Activated CD8-positive, alpha-beta memory T cell treated with anti-CD3 and anti-CD28 coated beads, Interleukin-2, amount 50 U/mL, for 24 hours (primary cell): ENCODE measurements at regions not wholly inside any gene's neighbourhood (a gene's known extent, or its start where the extent isn't known, plus 50 kb on each side); places are given as distances from the start of the nearest gene placed in this dataset.
"Not testable (repeated sequence)": the region's sequence is repeated elsewhere in the genome, so short reads cannot be mapped to it uniquely, and the experiment has no call there.

Experiments
- DNase-seq: peaks from one replicate; pipeline ENCODE4 v3.0.0-alpha.2; 2020; ENCODE audit errors: extremely low read depth

GRCh38 chr2:395886-396285 lies 108.0 kb upstream of the ALKAL2 start:
- DNase-seq: no peak

GRCh38 chr2:393711-394696 lies 106.1 kb upstream of the ALKAL2 start:
- DNase-seq: peak; percentile 17

GRCh38 chr2:392926-393280 lies 105.0 kb upstream of the ALKAL2 start:
- DNase-seq: no peak

- DNase-seq: no peak
These were observed 104.5 kb upstream of the ALKAL2 start for GRCh38 chr2:392181-392925.

- DNase-seq: no peak
These were observed 103.8 kb upstream of the ALKAL2 start for GRCh38 chr2:391696-392095.

- DNase-seq: no peak
These were observed 103.1 kb upstream of the ALKAL2 start for GRCh38 chr2:390959-391358.

- not testable (repeated sequence) for DNase-seq
These were observed 102.1 kb upstream of the ALKAL2 start for GRCh38 chr2:389985-390384.

- DNase-seq: not testable (repeated sequence)
These were observed 100.9 kb upstream of the ALKAL2 start for GRCh38 chr2:388752-389151.

GRCh38 chr2:387980-388421 lies 100.1 kb upstream of the ALKAL2 start:
- DNase-seq: no peak

- no peak for DNase-seq
These were observed 98.7 kb upstream of the ALKAL2 start for GRCh38 chr2:386406-387103.

- no peak for DNase-seq
These were observed 97.9 kb upstream of the ALKAL2 start for GRCh38 chr2:385785-386184.

GRCh38 chr2:385061-385460 lies 97.2 kb upstream of the ALKAL2 start:
- DNase-seq: no peak

GRCh38 chr2:383888-384287 lies 96.0 kb upstream of the ALKAL2 start:
- DNase-seq: no peak

- no peak for DNase-seq
These were observed 95.3 kb upstream of the ALKAL2 start for GRCh38 chr2:383178-383577.

- no peak for DNase-seq
These were observed 94.8 kb upstream of the ALKAL2 start for GRCh38 chr2:382728-383022.

GRCh38 chr2:381941-382727 lies 94.2 kb upstream of the ALKAL2 start:
- DNase-seq: no peak

GRCh38 chr2:381181-381580 lies 93.3 kb upstream of the ALKAL2 start:
- DNase-seq: no peak

GRCh38 chr2:380772-381171 lies 92.9 kb upstream of the ALKAL2 start:
- DNase-seq: no peak

GRCh38 chr2:380221-380620 lies 92.3 kb upstream of the ALKAL2 start:
- DNase-seq: no peak

GRCh38 chr2:379778-380177 lies 91.9 kb upstream of the ALKAL2 start:
- DNase-seq: no peak

GRCh38 chr2:378364-378763 lies 90.5 kb upstream of the ALKAL2 start:
- DNase-seq: no peak

- no peak for DNase-seq
These were observed 89.5 kb upstream of the ALKAL2 start for GRCh38 chr2:377414-377813.
